Retina (tissue), 1 donor: ENCODE measurements at regions not wholly inside any gene's neighbourhood (a gene's known extent, or its start where the extent isn't known, plus 50 kb on each side); places are given as distances from the start of the nearest gene placed in this dataset.
A peak's percentile ranks its signal among the peaks of the same experiment; 100 is the strongest.

Experiments
- DNase-seq: peaks from one replicate; pipeline ENCODE4 v3.0.0-alpha.2; 2016

DNA sequence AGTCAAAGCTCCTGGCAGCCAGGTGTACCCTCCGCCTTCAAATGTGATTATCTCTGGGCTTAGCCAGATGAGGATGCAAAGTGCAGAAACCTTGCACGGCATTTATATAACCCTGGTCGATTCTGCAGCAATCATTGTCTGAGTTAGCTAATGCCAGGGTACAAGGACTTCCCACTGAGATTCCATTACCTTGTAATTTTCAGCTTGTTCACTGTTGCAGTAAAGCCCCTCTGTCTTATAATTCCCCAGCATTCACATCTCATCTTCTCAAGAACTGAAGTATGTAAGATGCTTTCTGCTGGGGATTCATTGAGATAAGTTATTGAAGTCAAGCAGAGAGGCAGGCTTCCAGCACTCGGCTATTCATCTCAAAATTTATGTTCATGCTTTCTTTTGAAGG lies 1090.6 kb upstream of the AUTS2 start:
- no peak for DNase-seq

DNA sequence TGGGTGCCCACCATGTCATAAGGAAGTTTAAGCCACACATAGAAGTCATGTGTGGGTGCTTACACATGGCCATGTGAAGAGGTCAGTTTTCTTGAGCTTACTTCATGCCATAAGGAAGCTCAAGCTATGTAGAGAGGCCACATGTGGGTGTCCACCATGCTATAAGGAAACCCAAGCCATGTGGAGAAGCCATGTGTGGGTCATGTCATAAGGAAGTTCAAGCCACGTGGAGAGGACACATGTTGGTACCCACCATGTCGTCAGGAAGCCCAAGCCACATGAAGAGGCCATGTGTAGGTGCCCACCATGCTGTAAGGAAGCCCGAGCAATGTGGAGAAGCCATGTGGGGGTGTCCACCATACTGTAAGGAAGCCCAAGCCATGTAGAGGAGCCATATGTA lies 1089.2 kb upstream of the AUTS2 start:
- no peak for DNase-seq

DNA sequence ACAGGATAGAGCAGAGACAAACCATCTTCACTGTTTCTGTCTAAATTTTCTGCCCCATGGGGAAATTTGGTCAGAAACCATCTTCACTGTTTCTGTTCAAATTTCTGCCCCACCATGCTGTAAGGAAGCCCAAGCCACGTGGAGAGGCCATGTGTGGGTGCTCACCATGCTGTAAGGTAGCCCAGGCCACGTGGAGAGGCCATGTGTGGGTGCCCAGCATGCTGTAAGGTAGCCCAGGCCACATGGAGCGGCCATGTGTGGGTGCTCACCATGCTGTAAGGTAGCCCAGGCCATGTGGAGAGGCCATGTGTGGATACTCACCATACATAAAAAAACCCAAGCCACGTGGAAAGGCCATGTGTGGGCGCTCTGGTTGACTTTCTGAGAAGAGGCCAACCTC lies 1088.7 kb upstream of the AUTS2 start:
- no peak for DNase-seq

DNA sequence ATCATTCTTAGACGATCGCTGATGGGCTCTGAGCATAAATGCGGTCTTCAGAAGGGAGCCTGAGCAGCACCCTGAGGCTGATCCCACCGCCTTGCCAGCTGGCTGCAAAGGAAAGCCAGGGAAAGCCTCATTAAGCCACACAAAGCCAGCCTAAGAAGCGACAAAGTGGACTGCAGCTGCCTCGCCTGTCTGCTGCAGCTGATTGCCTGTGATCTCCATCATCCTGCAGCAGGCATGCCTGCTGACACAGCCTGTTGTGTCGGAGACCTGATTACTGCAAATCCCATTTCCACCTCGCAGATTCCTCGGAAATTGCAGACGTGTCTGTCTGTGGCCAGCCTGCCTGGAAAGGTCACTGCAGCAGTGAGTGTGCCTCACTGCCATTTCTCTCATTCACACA lies 1087.0 kb upstream of the AUTS2 start:
- DNase-seq: peak; percentile 88

DNA sequence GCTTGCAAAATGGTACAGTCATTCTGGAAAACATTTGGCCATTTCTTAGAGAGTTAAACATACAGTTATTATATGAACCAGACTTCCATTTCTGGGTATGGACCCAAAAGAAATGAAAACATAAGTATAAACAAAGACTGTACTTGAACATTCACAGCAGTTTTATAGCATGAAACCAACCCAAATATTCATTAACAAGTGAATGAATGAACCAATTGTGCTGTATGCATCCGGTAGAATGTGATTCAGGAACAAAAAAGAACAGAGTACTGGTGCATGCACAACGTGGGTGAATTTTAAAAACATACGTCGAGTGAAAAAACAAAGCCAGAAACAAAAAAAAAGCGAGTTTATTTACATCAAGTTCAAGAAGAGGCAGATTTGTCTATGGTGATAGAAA lies 1085.8 kb upstream of the AUTS2 start:
- no peak for DNase-seq

DNA sequence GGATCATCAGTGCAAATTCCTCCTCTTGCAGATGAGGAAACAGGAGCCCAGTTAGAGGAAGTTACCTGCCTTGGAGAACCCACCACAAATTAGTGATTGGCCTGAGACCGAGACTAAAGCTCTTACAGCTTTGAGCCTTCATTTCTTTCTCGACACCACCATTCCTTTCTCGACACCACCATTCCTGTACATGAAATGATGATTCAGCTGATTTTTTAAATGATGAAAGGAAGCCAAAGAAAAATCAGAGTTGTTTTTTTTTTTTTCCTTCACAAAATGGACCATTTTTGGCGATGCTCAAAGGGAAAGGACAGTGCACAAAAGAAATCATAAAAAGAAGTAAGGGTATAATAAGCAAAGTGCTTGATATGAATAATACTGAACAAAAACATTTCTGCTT lies 1080.2 kb upstream of the AUTS2 start:
- no peak for DNase-seq

DNA sequence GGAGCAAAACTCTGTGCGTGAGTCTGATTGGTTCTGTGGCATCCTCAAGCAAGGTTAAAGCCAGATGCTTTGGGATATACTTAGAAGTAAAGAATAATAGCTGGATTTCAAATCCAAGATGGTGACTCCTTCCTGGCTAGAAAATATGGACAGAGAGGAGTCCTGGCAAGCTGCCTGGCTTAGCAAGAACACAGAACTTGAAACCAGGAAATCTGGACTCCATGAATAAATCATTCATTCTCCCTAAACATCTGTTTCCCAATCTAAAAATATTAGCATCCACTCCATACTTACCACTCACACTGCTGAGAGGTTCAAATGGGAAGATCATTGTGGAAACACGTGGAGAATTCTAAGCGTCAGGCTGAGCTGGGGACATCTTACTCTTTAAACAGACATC lies 1074.1 kb upstream of the AUTS2 start:
- DNase-seq: no peak

DNA sequence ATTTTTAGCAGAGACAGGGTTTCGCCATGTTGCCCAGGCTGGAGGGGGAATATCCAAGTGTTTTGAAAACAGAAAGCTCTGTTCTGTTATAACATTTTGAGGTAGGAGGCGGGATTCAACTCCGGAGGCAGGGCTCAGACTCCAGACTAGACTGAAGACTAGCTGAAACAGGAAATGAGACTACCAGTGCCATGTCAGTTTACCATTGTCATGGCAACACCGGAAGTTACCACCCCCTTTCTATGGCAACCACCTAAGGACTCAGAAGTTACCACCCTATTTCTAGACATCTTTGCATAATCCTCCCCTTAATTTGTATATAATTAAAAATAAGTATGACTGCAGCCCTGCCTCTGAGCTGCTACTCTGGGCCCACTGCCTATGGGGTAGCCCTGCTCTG lies 1069.1 kb upstream of the AUTS2 start:
- no peak for DNase-seq

DNA sequence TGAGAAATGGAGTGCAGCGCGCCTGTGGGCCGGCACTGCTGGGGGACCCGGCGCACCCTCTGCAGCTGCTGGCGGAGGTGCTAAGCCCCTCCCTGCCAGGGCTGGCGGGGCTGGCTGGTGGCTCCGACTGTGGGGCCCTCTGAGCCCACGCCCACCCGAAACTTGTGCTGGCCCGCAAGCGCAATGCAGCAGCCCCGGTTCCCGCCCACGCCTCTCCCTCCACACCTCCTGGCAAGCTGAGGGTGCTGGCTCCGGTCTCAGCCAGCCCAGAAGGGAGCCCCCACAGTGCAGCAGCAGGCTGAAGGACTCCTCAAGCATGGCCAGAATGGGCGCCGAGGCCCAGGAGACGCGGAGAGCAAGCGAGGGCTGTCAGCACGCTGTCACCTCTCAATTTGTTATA lies 1063.0 kb upstream of the AUTS2 start:
- DNase-seq: no peak

DNA sequence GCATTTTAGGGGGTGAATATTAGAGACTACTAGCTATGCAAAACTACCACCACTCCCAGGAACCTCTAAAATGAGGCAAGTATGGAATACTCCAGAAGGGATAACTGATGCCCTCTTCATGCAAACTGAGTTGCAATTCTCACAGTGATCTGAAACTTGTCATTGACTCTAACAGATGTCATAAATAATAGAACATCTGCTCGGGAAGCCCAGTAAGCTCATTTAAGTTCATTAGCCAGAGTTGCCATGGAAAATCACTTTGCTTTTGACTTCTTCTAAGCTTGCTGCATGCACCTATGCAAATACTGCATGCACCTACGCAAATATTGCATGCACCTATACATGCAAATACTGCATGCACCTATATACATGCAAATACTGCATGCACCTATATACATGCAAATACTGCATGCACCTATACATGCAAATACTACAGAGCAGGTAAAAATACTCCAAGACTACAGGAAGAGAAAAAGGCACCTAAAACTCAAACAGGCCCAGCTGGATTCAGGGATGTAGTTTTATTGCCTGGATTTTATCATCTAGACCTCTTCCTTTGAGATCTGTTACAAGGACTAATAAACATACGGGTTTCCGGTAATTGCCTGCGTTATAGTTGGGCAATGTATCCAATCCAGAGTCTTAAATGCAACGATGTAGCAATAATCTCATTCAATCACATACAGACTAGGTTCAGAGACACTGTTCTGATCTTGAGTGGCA lies 1061.1 kb upstream of the AUTS2 start:
- no peak for DNase-seq

DNA sequence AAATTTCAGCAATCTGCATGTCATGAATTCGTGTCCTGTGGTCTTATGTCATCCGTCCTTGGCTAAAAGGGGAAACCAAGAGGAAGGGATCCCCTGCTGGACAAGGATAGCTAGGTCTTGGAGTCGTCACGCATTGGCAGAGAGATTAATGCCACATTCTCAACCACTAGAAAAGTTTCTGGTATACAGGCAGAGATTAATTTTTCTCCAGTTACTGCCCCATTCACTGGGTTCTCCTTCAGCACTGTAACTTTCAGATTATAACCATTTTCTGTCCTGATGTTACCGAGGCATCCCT lies 1060.6 kb upstream of the AUTS2 start:
- DNase-seq: no peak

DNA sequence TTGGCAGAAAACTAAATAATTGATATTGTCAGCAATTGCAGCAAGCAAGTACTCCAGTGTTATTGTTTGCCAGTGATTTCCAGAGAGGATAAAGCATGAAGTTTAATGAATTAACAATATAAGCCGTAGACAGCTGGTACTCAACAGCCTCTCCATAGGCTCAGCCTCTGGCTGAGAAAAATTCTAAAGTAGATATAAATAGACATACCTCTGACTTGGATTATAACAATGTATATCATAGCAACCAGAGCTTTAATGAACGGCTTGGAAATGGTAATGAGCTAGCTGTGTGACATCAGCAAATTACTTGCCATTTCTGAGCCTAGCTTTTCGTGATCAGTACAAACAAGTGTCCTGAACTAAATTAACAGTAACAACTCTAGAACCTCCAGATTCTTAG lies 1055.4 kb upstream of the AUTS2 start:
- DNase-seq: no peak

DNA sequence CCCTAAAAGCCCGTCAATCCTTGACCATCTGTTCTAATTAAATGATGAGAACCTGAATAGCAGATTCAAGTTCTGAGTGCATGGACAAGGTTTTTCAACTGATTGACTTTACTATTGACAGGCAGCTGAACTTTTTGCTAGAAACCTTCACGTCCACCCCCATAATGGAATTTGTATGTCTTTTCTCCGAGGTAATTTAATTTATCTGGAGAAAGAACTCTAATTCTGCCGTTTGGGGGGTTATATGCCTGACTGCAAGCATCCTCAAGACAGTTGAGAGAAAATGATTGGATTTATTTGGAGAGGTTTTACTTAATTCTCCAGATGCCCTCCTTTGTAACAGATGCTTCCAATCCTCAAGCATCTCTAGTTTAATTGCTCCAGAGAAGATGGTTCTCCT lies 1053.4 kb upstream of the AUTS2 start:
- no peak for DNase-seq

DNA sequence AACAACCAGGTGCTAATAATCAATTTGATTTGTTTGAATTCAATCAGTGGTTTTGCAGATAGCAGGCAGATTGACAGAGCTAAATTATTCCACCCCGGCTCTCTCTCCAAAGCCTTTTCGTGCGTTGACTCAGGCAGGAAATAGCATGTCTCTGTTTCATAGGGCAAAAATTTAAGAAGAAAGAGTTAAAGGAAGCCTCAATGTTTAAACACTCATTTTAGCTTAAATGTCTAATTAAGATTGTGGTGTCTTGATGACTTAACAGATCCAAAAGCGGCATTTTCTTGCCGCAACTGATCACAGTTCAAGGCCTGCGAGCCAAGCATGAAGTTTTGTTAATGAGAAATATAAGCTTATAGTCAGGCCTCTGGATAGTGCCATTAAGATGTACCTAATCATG lies 1051.1 kb upstream of the AUTS2 start:
- DNase-seq: no peak

DNA sequence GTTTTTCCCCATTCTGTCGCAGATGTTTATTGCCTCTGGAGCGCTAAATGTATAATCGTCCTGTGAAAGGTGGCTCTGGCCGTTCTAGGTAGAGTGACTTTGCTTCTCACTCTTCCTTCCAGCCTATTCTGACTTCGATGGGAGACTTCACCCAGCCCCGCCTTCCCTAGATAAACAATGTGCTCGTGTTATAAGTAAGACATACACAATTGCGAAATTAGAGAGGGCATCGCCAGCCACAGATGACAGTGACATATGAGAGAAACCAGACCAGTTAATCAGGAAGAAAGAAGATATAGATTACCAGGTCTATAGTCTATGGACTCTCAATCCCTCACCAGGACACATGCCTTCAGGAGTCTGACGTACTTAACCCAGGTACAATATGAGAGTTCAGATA lies 1050.5 kb upstream of the AUTS2 start:
- DNase-seq: no peak

DNA sequence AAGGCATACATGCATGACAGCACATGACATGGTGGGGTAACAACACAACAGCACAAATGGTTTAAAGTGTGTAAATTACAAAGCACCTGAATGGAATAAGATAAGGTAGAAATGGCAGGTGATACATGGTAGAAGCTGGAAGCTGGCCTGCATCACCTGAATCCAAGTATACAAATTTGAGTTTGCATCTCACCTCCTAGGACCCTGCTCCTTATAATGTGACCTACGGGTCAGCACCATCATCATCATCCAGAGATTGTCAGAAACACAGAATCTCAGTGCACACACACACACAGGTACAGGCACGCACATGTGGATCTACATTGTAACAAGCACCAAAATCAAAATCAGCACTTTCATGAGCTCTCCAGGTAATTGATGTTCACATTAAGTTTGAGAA lies 1048.2 kb upstream of the AUTS2 start:
- no peak for DNase-seq

DNA sequence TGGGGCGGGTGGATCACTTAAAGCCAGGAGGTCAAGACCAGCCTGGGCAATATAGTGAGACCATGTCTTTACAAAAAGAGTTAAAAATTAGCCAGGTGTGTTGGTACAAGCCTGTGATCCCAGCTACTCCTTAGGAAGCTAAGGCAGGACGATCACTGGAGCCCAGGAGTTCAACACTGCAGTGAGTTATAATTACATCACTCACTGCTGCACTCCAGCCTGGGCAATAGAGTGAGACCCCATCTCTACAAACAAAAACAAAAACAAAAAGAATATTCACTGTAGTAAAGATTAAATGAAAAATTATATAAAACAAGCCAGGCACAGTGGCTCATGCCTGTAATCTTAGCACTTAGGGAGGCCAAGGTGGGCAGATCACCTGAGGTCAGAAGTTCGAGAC lies 1047.6 kb upstream of the AUTS2 start:
- DNase-seq: no peak

DNA sequence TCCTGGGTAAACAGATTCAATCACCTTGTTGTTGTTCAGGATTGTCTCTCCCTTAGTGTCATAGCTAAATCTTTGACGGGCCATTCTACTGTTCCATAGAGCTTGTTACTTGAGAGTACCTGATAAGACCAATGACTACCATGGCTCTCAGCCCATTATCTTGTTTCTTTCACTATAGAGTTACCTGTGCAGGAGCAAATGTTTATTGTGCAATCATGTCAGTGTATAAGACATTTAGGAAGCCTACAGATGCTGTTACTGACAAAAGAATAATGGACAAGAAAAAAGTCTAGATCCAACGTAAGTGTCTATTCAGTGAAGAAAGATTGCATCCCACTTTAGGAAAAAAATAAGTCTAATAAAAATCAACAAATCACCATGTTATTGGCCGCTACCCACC lies 1041.7 kb upstream of the AUTS2 start:
- no peak for DNase-seq

DNA sequence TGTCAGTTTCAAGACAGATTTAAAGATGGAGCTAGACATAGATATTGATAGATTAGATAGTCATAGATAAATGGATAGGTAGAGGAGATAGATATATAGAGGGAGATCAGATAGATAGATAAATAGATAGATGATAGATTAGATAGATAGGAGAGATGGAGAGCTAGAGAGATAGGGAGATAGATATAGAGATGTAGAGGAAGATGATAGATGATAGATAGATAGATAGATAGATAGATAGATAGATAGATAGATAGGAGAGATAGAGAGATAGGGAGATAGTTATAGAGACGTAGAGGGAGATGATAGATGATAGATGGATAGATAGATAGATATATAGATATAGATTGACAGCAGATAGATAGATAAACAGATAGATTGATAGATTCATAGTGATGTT lies 1038.8 kb upstream of the AUTS2 start:
- DNase-seq: no peak

DNA sequence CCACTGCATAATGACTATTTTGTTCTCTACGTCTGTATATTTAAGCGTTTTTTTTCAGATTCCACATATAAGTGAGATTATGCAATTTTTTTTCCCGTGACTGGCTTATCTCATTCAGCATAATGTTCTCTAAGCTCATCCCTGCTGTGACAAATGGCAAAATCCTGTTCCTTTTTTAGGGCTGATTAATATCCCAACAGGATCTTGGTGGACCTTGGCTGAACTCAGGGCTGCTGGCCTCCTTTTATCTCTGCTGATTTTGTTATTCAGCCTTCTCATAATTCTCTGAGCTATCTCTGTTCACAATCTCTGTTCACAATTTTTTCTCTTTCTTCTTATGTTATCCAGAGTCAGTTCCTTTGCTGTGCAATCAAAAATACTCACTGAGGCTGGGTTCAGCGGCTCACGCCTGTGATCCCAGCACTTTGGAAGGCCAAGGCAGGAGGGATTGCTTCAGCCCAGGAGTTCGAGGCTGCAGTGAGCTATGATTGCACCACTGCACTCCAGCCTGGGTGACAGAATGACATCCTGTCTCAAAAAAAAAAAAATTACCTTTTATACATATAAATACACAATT lies 1035.9 kb upstream of the AUTS2 start:
- DNase-seq: no peak

DNA sequence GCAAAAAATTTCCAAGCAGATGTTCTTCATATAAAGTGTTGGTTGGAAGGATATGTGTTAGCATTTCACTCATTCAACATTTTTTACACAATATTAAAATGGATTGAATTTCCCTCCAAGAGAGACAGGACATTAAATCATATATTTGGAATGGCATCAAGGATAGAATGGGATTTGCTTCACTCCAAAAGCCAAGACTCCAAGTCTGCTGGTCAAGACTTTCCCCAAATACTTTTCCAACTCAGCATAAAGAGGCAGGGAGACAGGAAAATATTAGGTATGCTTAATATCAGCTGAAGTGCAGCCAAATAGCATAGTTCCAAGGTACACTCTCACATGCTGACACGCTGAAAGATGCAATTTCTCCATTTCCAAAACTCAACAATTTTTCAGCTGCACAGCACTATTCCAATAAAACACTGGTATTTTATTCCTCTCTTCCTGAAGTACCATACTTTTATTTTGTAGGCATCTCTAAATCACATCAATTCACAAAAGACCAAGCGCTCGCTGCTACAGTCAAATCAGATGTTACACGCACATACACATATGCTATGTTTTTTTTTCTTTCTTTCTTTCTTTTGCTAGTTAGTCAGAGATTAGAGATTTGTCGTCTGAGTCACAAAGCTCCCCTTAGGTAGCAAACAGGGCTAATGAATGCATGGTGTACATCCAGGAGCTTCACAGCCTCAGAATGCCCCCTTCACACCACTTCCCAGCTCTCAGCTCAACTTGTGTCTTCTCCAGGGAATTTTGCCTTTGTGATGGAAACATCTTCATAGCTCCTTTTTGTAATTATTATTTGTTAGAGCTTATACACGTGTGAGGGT lies 1033.8 kb upstream of the AUTS2 start:
- no peak for DNase-seq

DNA sequence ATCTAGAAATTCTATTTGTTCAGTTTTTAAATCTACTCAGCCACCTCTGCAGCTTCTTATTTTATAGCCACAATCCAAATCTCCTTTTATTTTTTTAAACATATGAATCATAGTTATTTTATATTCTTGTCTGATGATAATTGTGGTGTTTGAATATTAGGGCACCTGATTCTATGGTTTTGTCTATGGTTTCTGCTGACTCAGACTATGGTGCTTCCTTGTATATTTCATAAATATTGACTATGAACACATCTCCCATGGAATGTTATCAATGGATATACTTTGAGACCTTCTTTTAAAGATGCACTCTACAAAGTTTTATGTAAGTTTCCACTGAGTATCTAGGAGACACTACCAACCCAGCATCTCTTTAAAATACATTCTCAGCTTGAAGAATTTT lies 1027.0 kb upstream of the AUTS2 start:
- DNase-seq: no peak

DNA sequence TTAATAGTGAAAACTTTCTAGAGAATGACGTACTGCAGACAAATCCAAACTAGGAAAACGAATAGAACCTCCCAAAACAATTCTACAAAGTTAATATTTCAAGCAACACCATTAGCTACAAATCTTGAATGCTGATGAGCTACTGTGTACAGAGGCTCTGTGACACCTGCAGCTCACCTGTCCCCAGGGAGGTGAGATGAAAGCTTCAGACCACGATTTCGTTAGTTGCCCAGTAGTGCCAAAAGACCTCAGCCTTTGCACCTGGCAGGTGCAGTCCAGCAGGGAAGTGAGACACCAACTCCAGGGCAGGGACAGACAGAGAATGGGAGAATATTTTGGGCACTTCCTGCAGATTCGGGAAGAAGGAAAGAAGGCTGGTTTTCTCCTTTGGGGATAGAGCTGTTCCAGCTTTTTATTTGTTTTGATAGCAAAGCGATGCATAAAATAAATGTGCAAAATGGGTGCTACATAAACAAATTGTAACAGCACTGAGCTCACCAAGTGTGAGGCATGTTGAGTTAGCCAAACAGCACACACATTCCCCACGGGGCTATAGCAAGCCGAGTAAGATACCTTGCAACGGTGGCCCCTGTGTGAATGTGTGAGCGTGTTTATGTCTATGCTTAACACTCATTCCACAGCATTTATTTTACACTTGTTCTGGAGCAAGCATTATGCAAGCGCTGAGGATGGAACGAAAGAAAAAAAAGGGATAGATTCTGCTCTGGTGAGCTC lies 1024.8 kb upstream of the AUTS2 start:
- DNase-seq: no peak

DNA sequence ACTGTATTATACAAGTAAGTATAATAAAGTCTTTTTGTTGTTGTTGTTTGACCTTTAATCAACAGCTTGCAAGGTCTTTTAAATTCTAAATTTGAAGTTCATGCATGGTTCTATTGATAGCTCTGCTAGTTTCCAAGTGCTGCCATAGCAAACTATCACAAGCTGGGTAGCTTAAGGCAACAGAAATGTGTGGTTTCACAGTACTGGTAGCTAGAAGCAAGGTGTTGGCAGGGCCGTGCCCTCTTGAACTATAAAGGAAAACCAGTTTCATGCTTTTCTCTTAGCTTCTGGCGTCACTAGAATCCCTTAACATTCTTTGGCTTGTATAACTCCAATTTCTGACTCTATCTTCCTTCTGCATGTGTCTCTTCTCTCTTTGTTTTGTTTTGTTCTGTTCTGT lies 1021.9 kb upstream of the AUTS2 start:
- DNase-seq: no peak
